ENCODE measurements at regions not wholly inside any gene's neighbourhood (a gene's known extent, or its start where the extent isn't known, plus 50 kb on each side); places are given as distances from the start of the nearest gene placed in this dataset.

GRCh38 chr17:53560953-53561352 lies 261.8 kb upstream of the KIF2B start:
- no peak for TF ChIP-seq CTCF (IDR thresholded peaks at IDR 0.05)
- no peak for TF ChIP-seq POLR2A (IDR thresholded peaks at IDR 0.05)
